HL-60 (cell line): ENCODE measurements at regions not wholly inside any gene's neighbourhood (a gene's known extent, or its start where the extent isn't known, plus 50 kb on each side); places are given as distances from the start of the nearest gene placed in this dataset.

Source experiments
- CTCF ChIP-seq: IDR thresholded peaks from one replicate; pipeline ENCODE4 v1.5.1; 2011; ENCODE audit warnings: low read length, control low read depth, inconsistent platforms; ENCODE audit not compliant: insufficient read depth
- POLR2AphosphoS5 ChIP-seq: IDR thresholded peaks from 2 replicates; pipeline ENCODE4 v1.6.1; 2012; ENCODE audit warnings: low read depth
- REST ChIP-seq: IDR thresholded peaks from 2 replicates; pipeline ENCODE4 v1.6.1; 2012; ENCODE audit warnings: low read depth; ENCODE audit not compliant: insufficient replicate concordance

- TF ChIP-seq CTCF (no peak), POLR2AphosphoS5 (no peak), REST (no peak)
Measured at GRCh38 chr3:14300721-14301399, 101.5 kb upstream of the SLC6A6 start.
